Psoas muscle (tissue), 7 donors: ENCODE measurements at regions not wholly inside any gene's neighbourhood (a gene's known extent, or its start where the extent isn't known, plus 50 kb on each side); places are given as distances from the start of the nearest gene placed in this dataset.

Experiments
- ATAC-seq, 4 donors: fragments of 200-7000 bp; cut with Tn5 transposase; one replicate each; pipeline ENCODE4 v1.9.1; 2020; ENCODE audit warnings: moderate library complexity in 3 of 4, mild to moderate bottlenecking in 2 of 4
- DNase-seq, 2 donors: peaks; one replicate each; pipeline ENCODE4 v3.0.0-alpha.2; 2020
- H3K27ac ChIP-seq: fragments of 200-600 bp; one replicate; pipeline ENCODE4 v1.8.0; 2022
- H3K27me3 ChIP-seq, 3 donors: fragments of 200-600 bp in 1 of 3; one replicate each; pipeline versions ENCODE4 v1.6.1 to v1.8.0; 2013 to 2022; ENCODE audit warnings: low read length in 2 of 3, mild to moderate bottlenecking in 2 of 3, moderate library complexity in 1 of 3; ENCODE audit not compliant: insufficient read depth in 3 of 3
- H3K36me3 ChIP-seq, 2 donors: fragments of 200-600 bp in 1 of 2; one replicate each; pipeline versions ENCODE4 v1.6.1 to v1.8.0; 2013 to 2022; ENCODE audit warnings: low read depth in 1 of 2, mild to moderate bottlenecking in 1 of 2, moderate library complexity in 1 of 2; ENCODE audit not compliant: insufficient read depth in 1 of 2
- H3K4me1 ChIP-seq: fragments of 200-600 bp; one replicate; pipeline ENCODE4 v1.8.0; 2022
- H3K4me3 ChIP-seq: fragments of 200-600 bp; one replicate; pipeline ENCODE4 v1.8.0; 2022; ENCODE audit warnings: mild to moderate bottlenecking
- H3K9me3 ChIP-seq: fragments of 200-600 bp; one replicate; pipeline ENCODE4 v1.8.0; 2022
- CTCF ChIP-seq: fragments of 200-600 bp; IDR thresholded peaks from one replicate; pipeline ENCODE4 v1.8.0; 2022; ENCODE audit warnings: antibody characterized with exemption
- whole genome bisulfite sequencing, 3 donors: extraction: QIAGEN DNeasy Blood & Tissue Kit; methylation state at CpG; one replicate each; pipeline versions ENCODE4 v1.1.6 to v1.1.7; 2013; 5-methylcytosine and 5-hydroxymethylcytosine counted together
- intact Hi-C, 2 donors: fragments of 100-400 bp; cut with DNase I; formaldehyde crosslinking; loops; one replicate each; pipeline versions ENCODE4 v1.11.0 to v1.14.2; 2022
- donor health status: healthy with polysubstance abuse.
- donor health status: DM: no; HTN: no; CAD: no; lungs with moderate emphysema.
- donor health status: Bipolar disorder and iron deficiency.
- donor health status: healthy.
- donor health status: DM: yes; HTN: yes; CAD: no.
- donor health status: DM: no; HTN: no; CAD: no.
- donor health status: DM: yes; HTN: yes; CAD: no.

- WGBS, 3 donors, result 11 to 24% (median 11%) methylated on average over 6 of the region's 6 CpGs
- no peak for DNase-seq
- Histone ChIP-seq H3K9me3 (no peaks in the 10 kb centered on the region), H3K27ac (peak overlapping the region; percentile 56), H3K4me1 (peaks cover 15% of the 10 kb centered on the region), H3K36me3 (no peaks in the 10 kb centered on the region), H3K27me3 (no peaks in the 10 kb centered on the region), H3K4me3 (peak overlapping the region; percentile 1)
- no peak for TF ChIP-seq CTCF
- peak; percentile 44 to 95 (median 89) for ATAC-seq
- intact Hi-C loops, result no loop called here
Observed at GRCh38 chr10:4498711-4499251, 327.2 kb upstream of the AKR1E2 start.

GRCh38 chr10:4494551-4494950 lies 331.5 kb upstream of the AKR1E2 start:
- H3K27me3 ChIP-seq, result no peaks in the 10 kb centered on the region
- intact Hi-C loops, result no loop called here
- 91 to 97% (median 93%) methylated on average over 2 of the region's 2 CpGs for whole genome bisulfite sequencing, 3 donors
- ATAC-seq, result no peak
- H3K36me3 ChIP-seq, result no peaks in the 10 kb centered on the region
- TF ChIP-seq CTCF, result no peak
- H3K4me1 ChIP-seq, result peaks cover 15% of the 10 kb centered on the region
- no peak overlapping the region for H3K4me3 ChIP-seq
- DNase-seq, result no peak
- no peak overlapping the region for H3K27ac ChIP-seq
- H3K9me3 ChIP-seq, result no peaks in the 10 kb centered on the region

- H3K9me3 ChIP-seq, result no peaks in the 10 kb centered on the region
- DNase-seq (no peak), ATAC-seq (no peak)
- no peak overlapping the region for H3K4me3 ChIP-seq
- no peaks in the 10 kb centered on the region for H3K36me3 ChIP-seq
- H3K27me3 ChIP-seq, result no peaks in the 10 kb centered on the region
- no peaks in the 10 kb centered on the region for H3K4me1 ChIP-seq
- WGBS, 3 donors, result 93 to 97% (median 97%) methylated on average over 6 of the region's 6 CpGs
- no peak for TF ChIP-seq CTCF
- intact Hi-C loops, result no loop called here
- no peak overlapping the region for H3K27ac ChIP-seq
Observed at GRCh38 chr10:4492202-4492601, 333.8 kb upstream of the AKR1E2 start.

- intact Hi-C loops, result no loop called here
- DNase-seq (no peak), ATAC-seq (no peak)
- TF ChIP-seq CTCF, result no peak
- no peaks in the 10 kb centered on the region for H3K4me1 ChIP-seq
- no peaks in the 10 kb centered on the region for H3K27me3 ChIP-seq
- H3K4me3 ChIP-seq, result no peak overlapping the region
- H3K9me3 ChIP-seq, result no peaks in the 10 kb centered on the region
- no peaks in the 10 kb centered on the region for H3K36me3 ChIP-seq
- 12 to 27% (median 12%) methylated on average over 1 of the region's 1 CpG for WGBS, 3 donors
- H3K27ac ChIP-seq, result no peak overlapping the region
Observed at GRCh38 chr10:4488904-4489303, 337.1 kb upstream of the AKR1E2 start.

- TF ChIP-seq CTCF, result no peak
- intact Hi-C loops, result no loop called here
- Histone ChIP-seq H3K9me3 (no peaks in the 10 kb centered on the region), H3K27ac (no peak overlapping the region), H3K4me1 (no peaks in the 10 kb centered on the region), H3K4me3 (no peak overlapping the region), H3K36me3 (no peaks in the 10 kb centered on the region), H3K27me3 (no peaks in the 10 kb centered on the region)
- DNase-seq (no peak), ATAC-seq (no peak)
- 83 to 93% (median 89%) methylated on average over 3 of the region's 3 CpGs for WGBS, 3 donors
Observed at GRCh38 chr10:4485636-4486035, 340.4 kb upstream of the AKR1E2 start.
